LNCaP clone FGC (cell line): ENCODE measurements at regions not wholly inside any gene's neighbourhood (a gene's known extent, or its start where the extent isn't known, plus 50 kb on each side); places are given as distances from the start of the nearest gene placed in this dataset.
"Not testable (repeated sequence)": the region's sequence is repeated elsewhere in the genome, so short reads cannot be mapped to it uniquely, and the experiment has no call there.

ENCODE experiments used
- DNase-seq: peaks from one replicate; pipeline ENCODE4 v3.0.0-alpha.2; 2011; ENCODE audit warnings: low read depth
- H3K4me3 ChIP-seq: 2 replicates; pipeline ENCODE4 v1.5.1; 2011; ENCODE audit warnings: mild to moderate bottlenecking, low read depth, low read length, control low read depth
- CTCF ChIP-seq: IDR thresholded peaks from 2 replicates; pipeline ENCODE4 v1.5.1; 2012; ENCODE audit warnings: mild to moderate bottlenecking; ENCODE audit not compliant: control insufficient read depth, insufficient read depth; ENCODE audit errors: extremely low read depth

- no peak overlapping the region for H3K4me3 ChIP-seq
- TF ChIP-seq CTCF, result no peak
- DNase-seq, result no peak
Measured at GRCh38 chr6:100305209-100305869, 159.4 kb downstream of the SIM1 start.

DNA sequence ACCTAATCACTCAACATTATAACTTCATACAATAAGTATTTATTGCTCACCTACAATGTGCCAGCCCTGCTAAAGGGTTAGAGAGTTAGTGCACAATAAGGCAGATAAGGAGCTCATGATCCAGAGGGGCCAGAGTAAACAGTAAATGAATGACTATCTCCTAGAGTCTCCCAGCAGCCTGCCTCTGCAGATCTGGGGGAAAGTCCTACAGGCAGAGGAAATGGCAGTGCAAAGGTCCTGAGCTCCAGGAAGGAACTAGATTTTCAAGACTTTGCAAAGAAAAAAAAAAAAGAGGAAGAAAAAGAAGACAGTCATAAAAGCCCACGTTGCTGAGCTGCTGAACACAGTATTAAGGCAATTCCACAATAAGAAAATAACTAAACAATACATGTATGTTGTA is 160.1 kb downstream of the SIM1 start:
- H3K4me3 ChIP-seq, result no peak overlapping the region
- no peak for DNase-seq
- TF ChIP-seq CTCF, result no peak

DNA sequence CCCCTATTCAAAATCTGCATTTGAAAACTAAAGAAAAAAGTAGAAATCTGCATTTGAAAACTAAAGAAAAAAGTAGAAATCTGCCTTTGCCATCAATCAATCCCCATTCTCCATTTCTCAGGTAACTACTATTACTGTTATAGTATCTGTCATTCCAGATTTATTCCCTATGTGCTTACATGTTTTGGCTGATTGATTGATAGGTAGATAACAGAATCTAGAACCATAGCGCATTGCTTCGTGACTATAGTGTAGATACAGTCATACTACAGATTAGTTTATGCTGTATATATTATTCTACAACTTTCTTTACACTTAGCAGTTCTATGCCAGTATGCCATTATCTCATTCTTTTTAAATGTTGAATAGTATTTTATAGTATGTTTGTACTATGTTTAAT is 163.0 kb downstream of the SIM1 start:
- no peak for TF ChIP-seq CTCF
- no peak overlapping the region for H3K4me3 ChIP-seq
- no peak for DNase-seq

- TF ChIP-seq CTCF, result no peak
- no peak for DNase-seq
- H3K4me3 ChIP-seq, result no peak overlapping the region
Measured at GRCh38 chr6:100300221-100300736, 164.4 kb downstream of the SIM1 start.

GRCh38 chr6:100296810-100297544 is 167.7 kb downstream of the SIM1 start:
- TF ChIP-seq CTCF, result no peak
- H3K4me3 ChIP-seq, result no peak overlapping the region
- DNase-seq, result peak; percentile 13

DNA sequence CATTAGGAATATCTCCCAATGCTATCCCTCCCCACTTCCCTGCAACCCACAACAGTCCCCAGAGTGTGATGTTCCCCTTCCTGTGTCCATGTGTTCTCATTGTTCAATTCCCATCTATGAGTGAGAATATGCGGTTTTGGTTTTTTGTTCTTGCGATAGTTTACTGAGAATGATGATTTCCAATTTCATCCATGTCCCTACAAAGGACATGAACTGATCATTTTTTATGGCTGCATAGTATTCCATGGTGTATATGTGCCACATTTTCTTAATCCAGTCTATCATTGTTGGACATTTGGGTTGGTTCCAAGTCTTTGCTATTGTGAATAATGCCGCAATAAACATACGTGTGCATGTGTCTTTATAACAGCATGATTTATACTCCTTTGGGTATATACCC is 169.5 kb downstream of the SIM1 start:
- not testable (repeated sequence) for H3K4me3 ChIP-seq, DNase-seq

- DNase-seq, result no peak
- TF ChIP-seq CTCF, result no peak
- H3K4me3 ChIP-seq, result no peak overlapping the region
Measured at GRCh38 chr6:100289285-100289684, 175.4 kb downstream of the SIM1 start.
